ENCODE measurements at regions not wholly inside any gene's neighbourhood (a gene's known extent, or its start where the extent isn't known, plus 50 kb on each side); places are given as distances from the start of the nearest gene placed in this dataset. TPM values are rescaled to one million over a fixed set of nuclear protein-coding genes. Genes with fewer than 3 reads are reported as not detected.

Small RNAs in the stretch of these regions (microRNA-seq; reads per million reads assigned to microRNA genes)
- not detected for gene RNU7-155P (ENCODE audit: insufficient read depth, insufficient read length)

Small RNAs in the stretch of these regions (small RNA-seq; reads per million reads assigned to genes)
- gene RNU7-155P: 0 reads per million in 5 experiments

Measured in IMR-90 (cell line).